Dermis microvascular lymphatic vessel endothelial cell (primary cell): ENCODE measurements at regions not wholly inside any gene's neighbourhood (a gene's known extent, or its start where the extent isn't known, plus 50 kb on each side); places are given as distances from the start of the nearest gene placed in this dataset.
"Not testable (repeated sequence)": the region's sequence is repeated elsewhere in the genome, so short reads cannot be mapped to it uniquely, and the experiment has no call there.

Source experiments
- DNase-seq, 2 donors: peaks; one replicate each; pipeline versions ENCODE4 v3.0.0 to v3.0.0-alpha.2; 2010; ENCODE audit warnings: low read depth in 2 of 2

DNA sequence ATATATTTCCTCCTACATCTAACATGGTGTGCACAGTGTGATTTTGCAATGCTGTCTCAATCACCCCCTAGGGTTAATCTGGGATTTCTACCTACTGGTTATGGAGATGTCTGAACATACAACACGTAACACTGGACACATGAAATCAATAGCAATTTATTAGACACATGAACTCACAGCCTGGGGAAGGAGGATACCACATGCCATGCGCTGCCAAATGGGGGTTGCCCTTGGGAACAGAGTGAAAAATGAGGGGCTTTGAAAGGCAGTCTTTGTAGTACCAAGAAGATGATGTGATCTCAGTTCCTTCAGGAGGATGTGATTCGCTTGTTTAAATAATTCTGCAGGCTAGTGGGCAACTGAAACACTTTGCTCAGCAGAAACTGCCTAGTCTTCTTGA is 253.6 kb upstream of the LRRC4C start:
- no peak for DNase-seq

DNA sequence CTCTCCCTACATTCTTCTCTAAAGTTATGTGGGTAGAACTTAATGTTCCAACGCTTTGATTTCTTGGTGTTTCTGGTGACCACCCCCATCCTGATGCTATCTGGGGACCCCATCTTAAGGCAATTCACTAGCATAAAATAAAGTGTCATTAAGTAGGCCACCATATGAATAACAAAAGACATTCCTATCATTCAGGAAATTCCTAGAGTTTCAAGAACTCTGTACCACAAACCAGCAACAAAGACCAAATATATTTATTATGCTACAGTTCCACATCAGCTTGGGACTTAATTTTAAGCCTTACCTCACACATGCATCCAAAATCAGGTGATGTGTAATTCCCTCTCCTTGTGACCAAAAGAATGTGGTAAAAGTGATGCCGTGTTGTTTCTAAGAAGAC is 254.6 kb upstream of the LRRC4C start:
- DNase-seq = no peak

DNA sequence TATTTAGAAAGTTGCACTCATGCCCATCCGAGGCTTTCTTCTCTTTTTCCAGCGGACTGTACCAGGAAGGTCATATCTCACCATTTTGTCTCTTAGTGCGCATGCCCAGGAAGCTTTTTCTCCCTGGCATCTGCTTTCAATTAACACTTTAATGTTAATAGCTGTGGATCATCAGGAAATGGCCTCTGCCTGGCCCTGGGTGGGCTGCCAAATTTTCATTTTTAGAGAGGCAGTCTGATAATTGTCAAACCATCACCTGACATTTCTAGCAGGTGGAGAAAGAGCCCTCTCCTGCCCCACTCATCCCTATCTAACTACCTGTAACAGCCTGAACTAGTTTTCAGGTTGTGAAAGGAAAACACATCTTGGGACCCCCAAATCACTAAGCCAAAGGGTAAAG is 257.4 kb upstream of the LRRC4C start:
- no peak for DNase-seq

DNA sequence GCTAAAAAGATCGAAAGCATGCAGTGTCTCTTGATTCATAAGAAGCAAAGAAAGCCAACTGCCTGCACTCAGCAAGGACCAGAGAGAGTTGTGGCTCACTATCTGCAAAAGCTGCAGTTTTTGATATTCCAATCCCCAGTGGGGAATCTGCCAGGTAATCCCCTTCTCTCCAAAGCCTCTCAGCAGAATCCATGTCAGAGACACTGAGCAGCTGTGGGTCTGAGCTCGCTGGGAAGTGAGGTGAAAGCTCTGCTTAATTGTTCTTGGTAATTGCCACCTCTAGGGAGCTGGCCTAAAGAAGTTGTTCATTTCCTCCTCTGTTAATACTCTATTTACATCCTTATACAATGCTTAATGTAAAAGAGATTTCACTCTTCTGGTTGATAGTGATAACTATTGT is 261.3 kb upstream of the LRRC4C start:
- DNase-seq = no peak

DNA sequence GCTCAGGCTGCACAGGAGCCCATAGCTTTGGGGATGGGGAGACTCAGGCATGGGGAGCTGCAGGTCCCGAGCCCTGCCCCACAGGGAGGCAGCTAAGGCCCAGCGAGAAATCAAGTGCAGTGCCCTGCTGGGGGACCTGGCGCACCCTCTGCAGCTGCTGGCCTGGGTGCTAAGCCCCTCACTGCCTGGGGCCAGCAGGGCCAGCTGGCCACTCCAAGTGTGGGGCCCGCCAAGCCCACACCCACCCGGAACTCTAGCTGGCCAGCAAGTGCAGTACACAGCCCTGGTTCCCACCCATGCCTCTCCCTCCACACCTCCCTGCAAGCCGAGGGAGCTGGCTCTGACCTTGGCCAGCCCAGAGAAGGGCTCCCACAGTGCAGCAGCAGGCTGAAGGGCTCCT is 268.7 kb upstream of the LRRC4C start:
- DNase-seq = not testable (repeated sequence)

DNA sequence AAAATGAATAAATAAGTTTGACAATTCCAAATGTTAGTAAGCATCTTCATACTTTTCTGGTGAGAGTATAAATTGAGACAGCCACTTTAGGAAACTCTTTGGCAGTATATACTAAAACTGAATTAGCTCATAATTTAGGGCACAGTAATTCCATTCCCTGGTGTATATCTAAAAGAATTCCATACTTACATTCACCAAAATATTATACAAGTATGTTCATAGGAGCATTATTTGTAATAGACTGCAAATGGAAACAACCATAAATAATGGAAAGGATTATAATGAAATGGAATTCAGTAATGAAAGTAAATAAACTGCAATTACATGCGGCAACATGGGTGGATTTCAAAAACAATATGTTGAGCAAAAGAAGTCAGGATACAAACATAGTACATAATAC is 315.8 kb upstream of the LRRC4C start:
- DNase-seq = no peak

DNA sequence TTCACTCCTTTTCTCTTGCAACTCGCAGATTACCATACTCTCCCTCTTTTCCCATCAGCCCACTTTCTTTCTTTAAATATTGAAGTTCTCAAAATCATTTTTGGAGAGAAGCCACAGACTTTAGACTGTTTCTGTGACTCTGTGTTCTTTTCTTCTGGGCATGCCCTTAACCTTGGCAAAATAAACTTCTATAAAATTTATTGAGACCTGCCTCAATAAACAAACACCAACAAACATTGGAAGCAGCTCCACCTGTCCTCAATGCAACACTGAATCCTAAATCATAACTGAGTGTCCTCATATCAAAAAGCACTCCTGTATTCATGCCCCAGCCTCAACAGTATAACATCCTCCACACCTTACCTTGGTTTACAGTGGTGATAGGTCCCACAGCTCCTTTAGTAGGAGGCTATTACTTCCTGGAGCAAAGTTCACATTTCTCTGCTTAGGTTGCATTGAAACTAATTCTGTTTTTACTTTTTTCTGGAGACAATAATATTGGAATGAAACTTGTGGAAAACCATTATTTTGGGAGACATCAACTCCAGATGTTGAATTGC is 320.0 kb upstream of the LRRC4C start:
- no peak for DNase-seq

DNA sequence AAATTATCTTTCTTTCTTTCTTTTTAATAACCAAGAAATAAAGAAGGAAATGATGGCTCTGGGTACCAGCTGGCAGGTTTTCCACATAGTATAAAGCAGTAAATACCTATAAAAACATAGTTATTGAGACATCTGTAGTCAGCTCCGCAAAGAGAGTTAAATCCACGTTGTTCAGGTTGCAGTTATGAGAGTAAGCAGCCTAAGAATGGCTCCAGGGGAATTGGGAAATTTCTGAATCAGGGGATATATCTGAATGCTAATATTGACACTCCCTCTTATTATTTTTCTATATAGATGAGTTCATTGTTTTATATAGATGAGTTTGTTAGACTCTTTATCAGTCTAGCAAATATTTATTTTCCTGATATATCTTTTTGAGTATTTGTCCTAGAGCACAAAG is 322.0 kb upstream of the LRRC4C start:
- DNase-seq = no peak

DNA sequence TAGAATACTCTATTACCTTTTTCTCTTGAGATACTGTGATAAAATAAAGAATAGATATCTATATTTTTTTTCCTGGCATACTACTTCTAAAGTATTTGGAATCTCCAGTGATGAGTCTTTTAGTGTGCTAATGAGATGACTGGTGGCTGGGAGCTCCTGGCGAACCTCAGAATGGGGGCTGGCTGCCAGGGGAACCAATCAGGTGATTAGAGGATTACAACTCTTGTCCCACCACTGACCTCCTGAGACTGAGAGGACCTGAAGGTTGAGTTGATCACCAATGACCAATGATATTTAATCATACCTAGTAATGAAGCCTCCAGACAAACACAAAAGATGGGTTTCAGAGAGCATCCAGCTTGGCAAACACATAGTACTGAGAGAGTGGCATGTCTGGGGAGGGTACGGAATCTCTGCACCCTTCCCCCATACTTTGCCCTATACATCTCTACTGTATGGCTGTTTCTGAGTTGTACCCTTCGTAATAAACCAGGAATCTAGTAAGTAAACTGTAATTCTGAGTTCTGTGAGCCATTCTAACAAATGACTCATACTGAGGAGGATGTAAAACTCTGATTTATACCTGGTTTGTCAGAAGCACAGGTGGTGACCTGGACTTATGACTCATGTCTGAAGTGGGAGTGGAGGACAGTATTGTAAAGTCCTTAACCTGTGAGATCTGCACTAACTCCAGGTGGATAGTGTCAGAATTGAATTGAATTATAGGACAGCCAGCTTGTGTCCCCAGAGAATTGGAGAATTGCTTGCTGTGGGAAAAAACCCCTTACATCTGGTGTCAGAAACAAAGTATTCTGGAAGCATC is 325.3 kb upstream of the LRRC4C start:
- no peak for DNase-seq

DNA sequence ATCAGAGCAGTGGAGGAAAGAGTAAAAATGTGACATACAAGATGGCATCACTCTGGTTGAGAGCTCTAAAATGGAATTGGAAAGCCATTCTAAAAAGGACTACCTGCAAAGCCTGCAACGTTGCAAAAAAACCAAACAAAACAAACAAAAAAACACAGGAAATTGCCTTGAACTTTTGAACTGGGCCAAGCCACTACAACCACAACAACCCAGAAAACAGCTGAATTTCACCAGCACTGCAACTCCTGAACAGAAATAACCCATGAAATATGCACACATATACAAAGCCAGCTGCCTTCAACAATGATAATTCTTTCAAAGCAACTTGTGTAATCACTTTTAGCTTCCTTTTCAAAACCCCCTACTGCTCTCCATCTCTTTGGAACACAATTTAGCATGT is 326.6 kb upstream of the LRRC4C start:
- DNase-seq = no peak

DNA sequence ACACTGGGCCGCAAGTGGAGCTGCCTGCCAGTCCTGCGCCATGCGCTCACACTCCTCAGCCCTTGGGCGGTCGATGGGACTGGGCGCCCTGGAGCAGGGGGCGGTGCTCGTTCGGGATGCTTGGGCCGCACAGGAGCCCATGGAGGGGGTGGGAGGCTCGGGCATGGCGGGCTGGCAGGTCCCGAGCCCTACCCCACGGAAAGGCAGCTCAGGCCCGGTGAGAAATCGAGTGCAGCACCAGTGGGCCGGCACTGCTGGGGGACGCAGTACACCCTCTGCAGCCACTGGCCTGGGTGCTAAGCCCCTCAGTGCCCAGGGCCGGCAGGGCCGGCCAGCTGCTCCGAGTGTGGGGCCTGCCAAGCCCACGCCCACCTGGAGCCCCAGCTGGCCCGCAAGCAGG is 328.7 kb upstream of the LRRC4C start:
- no peak for DNase-seq

DNA sequence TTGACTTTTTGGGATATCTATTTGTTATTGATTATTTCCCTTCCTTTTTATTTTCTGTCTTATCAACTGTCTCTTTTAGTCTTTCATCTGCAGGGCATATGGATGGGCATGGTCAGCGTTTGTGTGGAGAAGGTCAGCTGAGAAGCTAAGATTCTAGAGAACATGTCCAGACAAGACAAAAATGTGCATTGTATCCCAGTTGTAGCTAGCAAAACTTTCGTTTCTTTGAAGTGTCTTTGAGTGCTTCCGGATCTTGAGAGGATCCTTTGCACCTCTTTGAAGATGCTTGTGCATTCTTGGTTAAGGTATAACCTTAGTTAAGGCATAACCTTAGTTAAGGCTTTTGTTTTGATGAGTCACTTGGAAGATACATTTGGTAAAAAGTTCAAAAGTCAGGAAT is 329.9 kb upstream of the LRRC4C start:
- DNase-seq = no peak

DNA sequence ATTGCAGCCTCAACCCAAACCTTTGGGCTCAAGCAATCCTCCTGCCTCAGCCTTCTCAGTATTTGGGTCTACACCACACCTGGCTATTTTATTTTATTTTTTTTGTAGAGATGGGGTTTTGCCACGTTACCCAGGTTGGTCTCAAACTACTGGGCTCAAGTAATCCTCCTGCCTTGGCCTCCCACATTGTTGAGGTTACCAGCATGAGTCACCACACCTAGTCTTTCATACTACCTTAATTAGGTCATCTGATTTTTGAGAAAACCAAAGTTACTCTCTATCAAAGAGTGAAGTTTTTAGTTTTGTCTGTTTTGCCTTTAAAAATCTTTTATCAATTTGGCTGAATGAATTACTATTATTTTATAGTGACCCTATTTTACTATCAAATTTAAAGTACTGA is 335.6 kb upstream of the LRRC4C start:
- no peak for DNase-seq

DNA sequence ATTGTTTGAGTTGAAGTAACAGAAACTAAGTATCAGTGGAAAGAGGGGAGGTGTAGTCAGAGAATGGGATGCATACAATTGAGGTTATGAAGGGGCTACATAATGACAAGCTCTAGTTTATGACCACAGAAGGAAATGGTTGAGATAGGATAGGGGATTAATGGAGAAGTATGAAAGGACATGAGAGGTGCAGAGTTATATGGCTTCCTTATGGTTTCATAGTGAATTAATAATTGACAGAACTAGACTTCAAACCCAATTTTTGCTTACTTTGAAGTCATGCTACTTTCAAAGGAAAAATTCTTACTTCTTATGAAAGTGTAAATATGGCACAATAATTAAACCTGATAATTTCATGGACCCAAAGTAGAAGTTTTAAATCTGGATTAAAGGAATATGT is 340.3 kb upstream of the LRRC4C start:
- DNase-seq = no peak

DNA sequence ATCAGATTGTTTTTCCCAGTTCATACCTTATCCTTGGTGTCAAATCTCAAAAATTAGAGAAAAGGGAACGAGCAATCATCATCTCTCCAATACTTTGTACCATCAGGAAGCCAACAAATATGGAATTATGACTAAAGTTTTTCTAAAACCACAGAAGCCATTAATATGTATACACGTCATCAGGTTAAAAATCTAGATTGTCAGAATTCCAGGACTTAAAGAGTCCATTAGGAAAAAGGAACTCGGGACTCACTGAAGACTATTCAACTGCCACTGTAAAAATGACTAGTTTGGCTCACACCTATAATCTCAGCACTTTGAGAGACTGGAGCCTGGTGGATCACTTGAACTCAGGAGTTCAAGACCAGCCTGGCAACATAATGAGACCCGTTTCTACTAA is 344.4 kb upstream of the LRRC4C start:
- no peak for DNase-seq

DNA sequence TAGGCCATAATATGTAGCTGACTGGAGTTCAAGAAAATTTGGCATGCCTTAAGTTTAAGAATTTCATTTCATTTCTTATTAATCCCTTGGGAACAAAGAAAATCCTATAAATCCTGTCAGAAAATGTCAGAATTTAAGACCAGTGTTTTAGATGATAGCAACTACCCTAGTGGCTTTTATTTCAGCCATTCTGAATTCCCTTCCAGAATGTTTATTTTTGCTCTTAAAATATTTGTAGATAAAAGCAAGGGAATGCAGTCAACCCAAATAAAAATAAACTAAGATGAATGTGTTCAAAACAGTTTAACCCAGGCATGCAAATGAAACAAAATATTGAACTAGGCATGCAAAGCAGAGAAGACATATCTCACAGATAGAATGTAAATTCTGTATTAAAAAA is 356.9 kb upstream of the LRRC4C start:
- no peak for DNase-seq

DNA sequence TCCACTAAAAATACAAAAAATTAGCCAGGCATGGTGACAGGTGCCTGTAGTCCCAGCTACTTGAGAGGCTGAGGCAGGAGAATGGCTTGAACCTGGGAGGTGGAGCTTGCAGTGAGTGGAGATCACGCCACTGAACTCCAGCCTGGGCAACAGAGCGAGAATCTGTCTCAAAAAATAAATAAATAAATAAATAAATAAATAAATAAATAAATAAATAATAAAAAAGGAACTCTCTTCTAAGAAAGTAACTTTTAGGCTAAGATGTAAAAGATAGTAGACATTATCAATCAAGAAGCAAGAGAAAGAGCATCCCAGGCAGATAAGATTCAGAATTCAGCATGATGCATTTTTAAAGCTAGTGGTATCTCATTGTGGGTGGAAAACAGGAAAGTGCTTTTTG is 364.8 kb upstream of the LRRC4C start:
- DNase-seq = not testable (repeated sequence)

DNA sequence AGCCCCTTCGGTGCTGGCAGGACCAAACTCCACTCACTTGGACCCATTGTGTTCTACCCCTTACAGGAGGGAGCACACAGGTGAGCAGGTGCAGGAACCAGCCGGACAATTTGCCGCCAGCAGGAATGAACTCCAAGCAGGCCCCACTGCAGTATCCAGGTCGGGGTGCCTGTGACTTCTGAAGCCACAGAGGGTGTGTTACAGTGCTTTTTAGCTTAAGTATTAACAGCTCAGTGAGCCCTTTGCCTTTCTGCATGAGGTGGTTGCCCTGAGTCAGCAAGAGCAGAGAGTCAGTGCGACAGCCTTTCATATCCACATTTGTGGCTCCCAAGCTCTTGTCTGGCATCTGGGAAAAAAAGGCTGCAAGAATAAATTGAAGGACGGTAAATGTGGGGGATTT is 366.6 kb upstream of the LRRC4C start:
- no peak for DNase-seq

DNA sequence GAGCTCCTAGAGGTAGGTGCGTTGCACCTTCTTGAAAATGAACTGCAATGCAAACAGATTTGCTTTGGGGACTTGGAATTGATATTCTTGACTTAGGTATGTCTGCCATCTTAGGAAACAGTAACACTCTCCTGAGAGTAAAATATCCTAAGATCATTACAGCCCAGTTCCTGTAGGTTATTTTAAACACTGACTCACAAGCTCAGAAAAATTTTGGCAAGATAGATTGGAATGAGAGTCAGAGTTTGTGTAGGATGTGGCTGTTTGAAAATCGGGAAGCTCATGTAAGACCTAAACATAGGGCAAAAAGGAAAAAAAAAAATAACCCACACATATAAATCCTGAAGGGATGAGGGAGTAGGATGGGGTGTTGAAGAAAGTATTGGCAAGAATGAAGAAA is 377.0 kb upstream of the LRRC4C start:
- no peak for DNase-seq

DNA sequence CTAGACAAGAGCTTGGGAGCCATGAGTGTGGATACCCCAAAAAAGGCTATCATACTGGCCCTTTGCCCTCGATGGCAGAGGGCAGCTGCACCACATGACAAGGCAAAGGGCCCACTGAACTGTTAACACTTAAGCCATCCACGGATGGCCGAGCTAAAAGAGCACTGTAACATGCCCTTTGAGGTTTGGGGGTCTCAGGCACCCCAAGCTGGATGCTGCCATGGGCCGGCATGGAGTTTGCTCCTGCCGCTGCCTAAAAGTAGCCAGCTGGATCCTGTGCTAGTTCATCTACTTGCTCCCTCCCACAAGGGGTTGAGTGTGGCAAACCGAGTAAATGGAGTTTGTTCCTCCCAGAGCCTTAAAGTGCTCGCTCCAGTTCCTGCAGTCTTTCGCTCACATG is 383.2 kb upstream of the LRRC4C start:
- no peak for DNase-seq

DNA sequence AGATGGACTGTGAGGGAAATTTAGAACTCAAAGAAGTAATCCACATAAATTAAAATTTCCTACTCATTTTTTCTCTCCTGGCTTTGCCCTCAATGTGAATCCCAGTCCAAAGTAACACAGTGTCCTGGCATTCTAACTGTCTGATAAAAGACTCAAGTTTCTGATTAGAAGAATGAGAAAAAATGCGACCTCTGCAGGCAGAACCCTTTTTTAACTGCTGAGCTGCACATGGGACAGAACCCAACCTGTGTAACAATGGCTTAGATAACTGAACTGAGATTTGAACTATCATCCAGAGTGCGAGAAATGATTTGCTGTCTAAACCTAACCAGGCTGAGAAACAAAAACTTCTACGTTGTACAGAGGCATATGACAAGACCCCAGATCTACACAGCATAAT is 385.6 kb upstream of the LRRC4C start:
- DNase-seq = no peak

DNA sequence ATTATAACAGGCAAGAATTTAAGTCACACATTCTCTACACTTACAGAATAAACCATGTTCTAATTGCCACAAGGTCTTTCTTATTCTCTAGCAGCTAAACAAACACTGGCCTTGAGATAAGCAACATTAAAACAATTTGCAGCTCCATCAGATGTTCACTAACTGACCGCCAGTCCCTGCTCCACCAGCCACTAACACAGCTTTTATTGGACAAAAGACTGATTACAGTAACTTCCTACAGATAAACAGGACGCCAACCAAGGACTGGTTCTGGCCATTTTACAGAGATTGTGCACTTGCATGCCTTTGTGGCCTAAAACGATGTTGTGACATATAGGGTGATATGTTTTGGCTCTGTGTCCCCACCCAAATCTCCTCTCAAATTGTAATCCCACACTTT is 388.9 kb upstream of the LRRC4C start:
- DNase-seq = no peak

DNA sequence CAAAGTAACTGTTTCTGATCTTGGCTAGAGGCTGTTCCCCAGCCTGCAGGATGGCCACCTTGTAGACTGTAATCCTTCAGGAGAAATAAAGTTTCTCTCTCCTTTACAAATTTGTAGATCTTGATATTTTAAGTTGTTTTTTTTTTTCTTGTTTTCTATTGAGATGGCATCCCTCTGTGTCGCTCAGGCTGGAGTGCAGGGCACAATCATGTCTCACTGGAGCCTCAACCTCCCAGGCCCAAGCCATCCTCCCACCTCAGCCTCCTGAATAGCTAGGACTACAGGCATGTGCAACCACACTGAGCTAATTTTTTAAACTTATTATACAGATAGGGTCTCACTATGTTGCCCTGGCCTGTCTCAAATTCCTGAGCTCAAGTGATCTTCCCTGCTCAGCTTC is 389.8 kb upstream of the LRRC4C start:
- no peak for DNase-seq

DNA sequence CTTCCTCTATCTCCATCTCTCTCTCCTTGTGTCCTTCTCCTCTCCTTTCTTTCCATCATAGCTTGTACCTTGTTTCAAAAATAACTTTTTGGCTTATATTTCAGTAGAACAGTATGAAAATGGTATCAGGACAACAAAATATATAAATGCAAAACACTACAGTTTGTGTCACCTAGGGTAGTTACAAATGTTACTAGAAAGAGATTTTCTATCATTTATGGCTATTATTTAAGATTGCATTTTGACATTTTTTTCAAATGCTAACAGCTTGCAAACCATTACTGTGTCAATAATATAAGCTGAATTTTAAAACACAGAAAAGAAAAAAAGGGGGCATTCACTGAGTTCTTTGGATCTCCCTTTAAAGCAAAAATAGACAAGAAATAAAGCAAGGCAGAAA is 392.3 kb upstream of the LRRC4C start:
- no peak for DNase-seq
